KMS-11 (cell line): ENCODE measurements at regions not wholly inside any gene's neighbourhood (a gene's known extent, or its start where the extent isn't known, plus 50 kb on each side); places are given as distances from the start of the nearest gene placed in this dataset.

Experiments used
- H2AFZ ChIP-seq: fragments of 200-600 bp; sonication (generic); 2 replicates; pipeline ENCODE4 v1.6.1; 2016; ENCODE audit warnings: antibody characterized with exemption, mixed run types, low read depth
- H3K27ac ChIP-seq: fragments of 200-600 bp; sonication (generic); 2 replicates; pipeline ENCODE4 v1.6.1; 2016; ENCODE audit warnings: mild to moderate bottlenecking, mixed run types
- H3K27me3 ChIP-seq: fragments of 200-600 bp; sonication (generic); 2 replicates; pipeline ENCODE4 v1.6.1; 2017; ENCODE audit warnings: mild to moderate bottlenecking, low read depth, mixed run types, moderate library complexity; ENCODE audit not compliant: insufficient read depth
- H3K36me3 ChIP-seq: fragments of 200-600 bp; sonication (generic); 2 replicates; pipeline ENCODE4 v1.6.1; 2017; ENCODE audit warnings: mild to moderate bottlenecking, mixed run types; ENCODE audit not compliant: insufficient read depth
- H3K4me1 ChIP-seq: fragments of 200-600 bp; sonication (generic); 2 replicates; pipeline ENCODE4 v1.6.1; 2016; ENCODE audit warnings: mild to moderate bottlenecking, low read depth, mixed run types; ENCODE audit not compliant: poor library complexity, severe bottlenecking
- H3K4me2 ChIP-seq: fragments of 200-600 bp; sonication (generic); 2 replicates; pipeline ENCODE4 v1.7.0; 2016; ENCODE audit warnings: mild to moderate bottlenecking, mixed run types
- H3K4me3 ChIP-seq: fragments of 200-600 bp; sonication (generic); IDR thresholded peaks from 2 replicates; pipeline ENCODE4 v1.6.1; 2017; ENCODE audit warnings: low read depth, low read length, mixed read lengths; ENCODE audit not compliant: insufficient read depth
- H3K79me2 ChIP-seq: fragments of 200-600 bp; sonication (generic); 2 replicates; pipeline ENCODE4 v1.6.1; 2016; ENCODE audit warnings: low read depth, mixed run types; ENCODE audit not compliant: insufficient read depth
- H3K9ac ChIP-seq: fragments of 200-600 bp; sonication (generic); 2 replicates; pipeline ENCODE4 v1.6.1; 2016; ENCODE audit warnings: mild to moderate bottlenecking, mixed run types
- H4K20me1 ChIP-seq: fragments of 200-600 bp; sonication (generic); 2 replicates; pipeline ENCODE4 v1.6.1; 2016; ENCODE audit warnings: mild to moderate bottlenecking, mixed run types; ENCODE audit not compliant: insufficient read depth
- TF ChIP-seq, protein P1 (sequence below): fragments of 200-600 bp; sonication (generic); conservative IDR thresholded peaks from 2 replicates; pipeline ENCODE4 v1.6.1; 2017; ENCODE audit warnings: low read depth, mild to moderate bottlenecking, antibody characterized with exemption, low read length, moderate library complexity, mixed read lengths

DNA sequence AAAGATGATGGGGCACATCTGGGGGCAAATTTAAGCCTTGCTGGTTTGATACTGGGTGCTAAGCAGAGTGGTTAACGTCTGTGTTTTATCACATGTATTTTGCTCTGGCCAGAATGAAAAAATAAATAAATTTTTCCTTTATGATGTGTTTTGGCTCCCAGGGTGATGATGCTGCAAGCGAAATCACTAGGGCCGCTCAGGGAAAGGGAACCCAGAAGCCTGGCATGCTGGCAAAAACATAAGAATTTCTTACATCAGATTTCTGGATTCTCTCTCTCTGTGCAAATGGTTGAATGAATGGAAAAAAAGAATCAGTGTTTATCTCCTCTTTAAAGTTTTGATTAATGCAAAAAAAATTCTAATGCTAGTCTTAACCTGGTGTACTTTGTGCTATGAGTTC is 1975.2 kb upstream of the C9orf72 start:
- Histone ChIP-seq H3K4me3 (no peak overlapping the region), H3K27me3 (no peaks in the 10 kb centered on the region), H3K4me1 (no peaks in the 10 kb centered on the region), H3K27ac (no peak overlapping the region), H3K9ac (no peak overlapping the region), H3K4me2 (no peak overlapping the region), H4K20me1 (no peaks in the 10 kb centered on the region), H3K79me2 (no peaks in the 10 kb centered on the region), H2AFZ (no peak overlapping the region), H3K36me3 (no peaks in the 10 kb centered on the region)
- TF ChIP-seq, protein P1, sequence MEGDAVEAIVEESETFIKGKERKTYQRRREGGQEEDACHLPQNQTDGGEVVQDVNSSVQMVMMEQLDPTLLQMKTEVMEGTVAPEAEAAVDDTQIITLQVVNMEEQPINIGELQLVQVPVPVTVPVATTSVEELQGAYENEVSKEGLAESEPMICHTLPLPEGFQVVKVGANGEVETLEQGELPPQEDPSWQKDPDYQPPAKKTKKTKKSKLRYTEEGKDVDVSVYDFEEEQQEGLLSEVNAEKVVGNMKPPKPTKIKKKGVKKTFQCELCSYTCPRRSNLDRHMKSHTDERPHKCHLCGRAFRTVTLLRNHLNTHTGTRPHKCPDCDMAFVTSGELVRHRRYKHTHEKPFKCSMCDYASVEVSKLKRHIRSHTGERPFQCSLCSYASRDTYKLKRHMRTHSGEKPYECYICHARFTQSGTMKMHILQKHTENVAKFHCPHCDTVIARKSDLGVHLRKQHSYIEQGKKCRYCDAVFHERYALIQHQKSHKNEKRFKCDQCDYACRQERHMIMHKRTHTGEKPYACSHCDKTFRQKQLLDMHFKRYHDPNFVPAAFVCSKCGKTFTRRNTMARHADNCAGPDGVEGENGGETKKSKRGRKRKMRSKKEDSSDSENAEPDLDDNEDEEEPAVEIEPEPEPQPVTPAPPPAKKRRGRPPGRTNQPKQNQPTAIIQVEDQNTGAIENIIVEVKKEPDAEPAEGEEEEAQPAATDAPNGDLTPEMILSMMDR: no peak

DNA sequence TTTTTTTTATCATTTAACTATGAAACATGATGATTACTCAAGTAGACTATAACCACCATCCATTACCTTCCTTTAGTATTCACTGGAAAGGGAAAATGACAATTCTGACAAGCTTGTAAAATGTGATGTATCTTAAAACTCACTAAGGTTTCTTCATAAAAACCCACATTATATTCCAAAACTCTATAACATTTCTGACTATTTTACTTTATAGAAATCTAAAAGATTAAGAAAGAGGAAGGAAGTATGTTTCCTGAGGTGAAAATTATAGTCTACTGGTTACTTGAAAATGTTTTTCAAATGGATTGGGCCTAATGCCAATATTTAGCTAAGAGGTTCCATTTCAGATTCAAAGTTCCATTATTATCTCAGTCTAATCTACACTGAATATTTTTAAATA is 1982.2 kb upstream of the C9orf72 start:
- Histone ChIP-seq H3K4me1 (no peaks in the 10 kb centered on the region), H3K4me2 (no peak overlapping the region), H3K36me3 (no peaks in the 10 kb centered on the region), H3K4me3 (no peak overlapping the region), H3K27me3 (no peaks in the 10 kb centered on the region), H3K27ac (no peak overlapping the region), H3K79me2 (no peaks in the 10 kb centered on the region), H2AFZ (no peak overlapping the region), H3K9ac (no peak overlapping the region), H4K20me1 (no peaks in the 10 kb centered on the region)
- TF ChIP-seq, protein P1: no peak

GRCh38 chr9:29556317-29556716 is 1983.0 kb upstream of the C9orf72 start:
- Histone ChIP-seq H3K4me2 (no peak overlapping the region), H3K4me3 (no peak overlapping the region), H3K4me1 (no peaks in the 10 kb centered on the region), H3K27me3 (no peaks in the 10 kb centered on the region), H3K36me3 (no peaks in the 10 kb centered on the region), H4K20me1 (no peaks in the 10 kb centered on the region), H3K27ac (no peak overlapping the region), H3K9ac (no peak overlapping the region), H3K79me2 (no peaks in the 10 kb centered on the region), H2AFZ (no peak overlapping the region)
- TF ChIP-seq, protein P1: no peak

GRCh38 chr9:29556746-29557145 is 1983.5 kb upstream of the C9orf72 start:
- Histone ChIP-seq H3K9ac (no peak overlapping the region), H3K79me2 (no peaks in the 10 kb centered on the region), H2AFZ (no peak overlapping the region), H3K27me3 (no peaks in the 10 kb centered on the region), H3K4me3 (no peak overlapping the region), H3K36me3 (no peaks in the 10 kb centered on the region), H3K4me2 (no peak overlapping the region), H3K4me1 (no peaks in the 10 kb centered on the region), H4K20me1 (no peaks in the 10 kb centered on the region), H3K27ac (no peak overlapping the region)
- TF ChIP-seq, protein P1: no peak
